Endothelial cell of umbilical vein (primary cell): ENCODE measurements at regions not wholly inside any gene's neighbourhood (a gene's known extent, or its start where the extent isn't known, plus 50 kb on each side); places are given as distances from the start of the nearest gene placed in this dataset.

ENCODE experiments used
- BruUV-seq: library from RNA; stranded (reverse); fragments of 400-500 nt; replicated peaks from 2 replicates; lab custom pipeline; 2021; lab: Mats Ljungman, UMichigan
- CTCF ChIA-PET: fragments of 300-600, 350-600 bp; sonication (Branson Sonifier 250); formaldehyde crosslinking; loops from one replicate; lab custom pipeline; 2021; ENCODE audit warnings: antibody characterized with exemption, inconsistent platforms; lab: Charles Lee
- POLR2A ChIA-PET: fragments of 300-600, 350-600 bp; sonication (Branson Sonifier 250); formaldehyde crosslinking; loops from one replicate; lab custom pipeline; 2021; ENCODE audit warnings: antibody characterized with exemption, inconsistent platforms; lab: Charles Lee
- DNase-seq: peaks from one replicate; pipeline ENCODE4 v3.0.0-alpha.2; 2011; ENCODE audit warnings: low read depth, low spot score
- FAIRE-seq: peaks from 2 replicates; lab custom pipeline; 2011; peaks lifted over from hg19 to GRCh38; lab: Jason Lieb, UNC
- H2AFZ ChIP-seq: 2 replicates; pipeline ENCODE4 v1.6.0; 2012; ENCODE audit warnings: low read depth, low read length, control low read depth, inconsistent platforms
- H3K27ac ChIP-seq: 2 replicates; pipeline ENCODE4 v1.5.1; 2011; ENCODE audit warnings: low read depth, mild to moderate bottlenecking, control low read depth, low read length, moderate library complexity; ENCODE audit not compliant: insufficient read depth
- H3K27me3 ChIP-seq, 2 experiments: 2 replicates each; pipeline versions ENCODE4 v1.6.0 to v1.6.1; 2011; ENCODE audit warnings: low read length in 2 of 2, mixed read lengths in 1 of 2; ENCODE audit not compliant: control insufficient read depth in 2 of 2, insufficient read depth in 2 of 2
- H3K36me3 ChIP-seq, 2 experiments: 2 replicates in 1 of 2; 3 replicates in 1 of 2; pipeline ENCODE4 v1.5.1; 2011; ENCODE audit warnings: low read length in 2 of 2, mild to moderate bottlenecking in 1 of 2, moderate library complexity in 1 of 2; ENCODE audit not compliant: control insufficient read depth in 2 of 2, insufficient read depth in 2 of 2; ENCODE audit errors: extremely low read depth in 1 of 2
- H3K4me1 ChIP-seq: 3 replicates; pipeline ENCODE4 v1.5.1; 2011; ENCODE audit warnings: mild to moderate bottlenecking, low read length; ENCODE audit not compliant: control insufficient read depth, insufficient read depth; ENCODE audit errors: extremely low read depth
- H3K4me2 ChIP-seq: 2 replicates; pipeline ENCODE4 v1.6.1; 2011; ENCODE audit warnings: low read length, control low read depth, mixed read lengths; ENCODE audit not compliant: insufficient read depth
- H3K4me3 ChIP-seq, 3 experiments: fragments of 200-600 bp in 1 of 3; sonication (generic), shearing (Covaris generic) in 1 of 3; replicated peaks in 1 of 3; 2 replicates each; pipeline ENCODE4 v1.5.1; 2011 to 2016; ENCODE audit warnings: control low read depth in 3 of 3, low read length in 3 of 3, mild to moderate bottlenecking in 2 of 3, inconsistent platforms in 1 of 3, low read depth in 1 of 3, moderate library complexity in 1 of 3; ENCODE audit not compliant: insufficient read depth in 1 of 3
- H3K79me2 ChIP-seq: 2 replicates; pipeline ENCODE4 v1.6.0; 2012; ENCODE audit warnings: low read length, inconsistent platforms; ENCODE audit not compliant: control insufficient read depth, insufficient read depth
- H3K9ac ChIP-seq: replicated peaks from 2 replicates; pipeline ENCODE3; 2011; ENCODE audit warnings: low read length, control low read depth; ENCODE audit not compliant: insufficient read depth; ENCODE audit errors: extremely low read depth
- H3K9me1 ChIP-seq: replicated peaks from 3 replicates; pipeline ENCODE4 v1.6.0; 2011; ENCODE audit warnings: mild to moderate bottlenecking, low read length; ENCODE audit not compliant: control insufficient read depth, insufficient read depth; ENCODE audit errors: extremely low read depth
- H3K9me3 ChIP-seq: replicated peaks from 2 replicates; pipeline ENCODE4 v1.5.1; 2012; ENCODE audit warnings: low read length, inconsistent platforms; ENCODE audit not compliant: control insufficient read depth, insufficient read depth
- H4K20me1 ChIP-seq: replicated peaks from 2 replicates; pipeline ENCODE3; 2011; ENCODE audit warnings: mild to moderate bottlenecking, low read length; ENCODE audit not compliant: control insufficient read depth, insufficient read depth; ENCODE audit errors: extremely low read depth
- EZH2 ChIP-seq: IDR thresholded peaks from 2 replicates; pipeline ENCODE4 v1.6.1; 2012; ENCODE audit warnings: borderline replicate concordance, low read depth, mild to moderate bottlenecking, moderate library complexity, low read length, inconsistent platforms; ENCODE audit not compliant: severe bottlenecking
- FOS ChIP-seq: IDR thresholded peaks from 2 replicates; pipeline ENCODE4 v1.6.1; 2011; ENCODE audit warnings: mild to moderate bottlenecking, low read length, moderate library complexity, borderline replicate concordance; ENCODE audit not compliant: insufficient read depth
- GATA2 ChIP-seq: IDR thresholded peaks from 2 replicates; pipeline ENCODE4 v1.7.0; 2011; ENCODE audit warnings: low read depth, mild to moderate bottlenecking, moderate library complexity, mixed read lengths, low read length; ENCODE audit not compliant: insufficient read length, insufficient read depth
- JUN ChIP-seq: IDR thresholded peaks from 2 replicates; pipeline ENCODE4 v1.6.1; 2011; ENCODE audit warnings: borderline replicate concordance, low read depth; ENCODE audit not compliant: insufficient read length, insufficient read depth
- MYC ChIP-seq: IDR thresholded peaks from one replicate; pipeline ENCODE4 v1.6.1; 2011; ENCODE audit warnings: mild to moderate bottlenecking, low read depth, low read length
- POLR2A ChIP-seq: IDR thresholded peaks from 2 replicates; pipeline ENCODE4 v1.6.1; 2012; ENCODE audit warnings: low read depth, mild to moderate bottlenecking, control low read depth, low read length
- POLR2AphosphoS5 ChIP-seq: IDR thresholded peaks from 2 replicates; pipeline ENCODE4 v1.6.1; 2012; ENCODE audit warnings: low read depth, mild to moderate bottlenecking, control low read depth, low read length, moderate library complexity; ENCODE audit not compliant: insufficient read depth
- dilution Hi-C: fragments of 300-500 bp; cut with MboI; formaldehyde crosslinking; loops from one replicate; pipeline ENCODE4 v1.15.0; 2019; ENCODE audit warnings: low sequenced_read_pairs; ENCODE audit not compliant: extremely low pct_ligation_motif_present
- intact Hi-C: fragments of 100-400 bp; cut with micrococcal nuclease; formaldehyde crosslinking; loops from one replicate; pipeline ENCODE4 v1.10.0; 2022
- TF ChIP-seq, protein P1 (sequence below), 2 donors: IDR thresholded peaks; 1 replicate in 1 of 2; 2 replicates in 1 of 2; pipeline ENCODE4 v1.5.1; 2011; ENCODE audit warnings: low read length in 2 of 2, mild to moderate bottlenecking in 2 of 2, moderate library complexity in 2 of 2, control low read depth in 1 of 2, inconsistent platforms in 1 of 2, low read depth in 1 of 2; ENCODE audit not compliant: insufficient read depth in 1 of 2; ENCODE audit errors: extremely low read depth in 1 of 2
- TF ChIP-seq, protein P2 (sequence below): IDR thresholded peaks from 2 replicates; pipeline ENCODE4 v1.6.1; 2011; ENCODE audit not compliant: insufficient read depth, insufficient read length

GRCh38 chr5:115409094-115409493 lies 112.6 kb upstream of the CCDC112 start:
- TF ChIP-seq POLR2AphosphoS5 = no peak
- TF ChIP-seq, protein P1, sequence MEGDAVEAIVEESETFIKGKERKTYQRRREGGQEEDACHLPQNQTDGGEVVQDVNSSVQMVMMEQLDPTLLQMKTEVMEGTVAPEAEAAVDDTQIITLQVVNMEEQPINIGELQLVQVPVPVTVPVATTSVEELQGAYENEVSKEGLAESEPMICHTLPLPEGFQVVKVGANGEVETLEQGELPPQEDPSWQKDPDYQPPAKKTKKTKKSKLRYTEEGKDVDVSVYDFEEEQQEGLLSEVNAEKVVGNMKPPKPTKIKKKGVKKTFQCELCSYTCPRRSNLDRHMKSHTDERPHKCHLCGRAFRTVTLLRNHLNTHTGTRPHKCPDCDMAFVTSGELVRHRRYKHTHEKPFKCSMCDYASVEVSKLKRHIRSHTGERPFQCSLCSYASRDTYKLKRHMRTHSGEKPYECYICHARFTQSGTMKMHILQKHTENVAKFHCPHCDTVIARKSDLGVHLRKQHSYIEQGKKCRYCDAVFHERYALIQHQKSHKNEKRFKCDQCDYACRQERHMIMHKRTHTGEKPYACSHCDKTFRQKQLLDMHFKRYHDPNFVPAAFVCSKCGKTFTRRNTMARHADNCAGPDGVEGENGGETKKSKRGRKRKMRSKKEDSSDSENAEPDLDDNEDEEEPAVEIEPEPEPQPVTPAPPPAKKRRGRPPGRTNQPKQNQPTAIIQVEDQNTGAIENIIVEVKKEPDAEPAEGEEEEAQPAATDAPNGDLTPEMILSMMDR (IDR thresholded peaks at IDR 0.05; ENCODE audit: extremely low read depth in 1 of 2, insufficient read depth in 1 of 2, low read depth in 1 of 2, low read length in 2 of 2) = no peak
- FAIRE-seq (no peak), DNase-seq (no peak)
- H3K9ac ChIP-seq = no peak overlapping the region
- no TSS peak for BruUV-seq
- intact Hi-C loops (no loop called here), dilution Hi-C loops (no loop called here)
- ChIA-PET POLR2A (no interaction called here), CTCF (interaction anchor here (1.4 kb wide), 1 partner anchor 100 kb away, joined by 3 read pairs; no protein-coding TSS in a partner anchor)
- no peak overlapping the region for H3K4me3 ChIP-seq
- no peak overlapping the region for H3K27ac ChIP-seq
- no peak overlapping the region for H2AFZ ChIP-seq
- no peaks in the 10 kb centered on the region for H3K36me3 ChIP-seq
- H3K79me2 ChIP-seq = no peaks in the 10 kb centered on the region
- no peaks in the 10 kb centered on the region for H3K9me3 ChIP-seq
- no peak overlapping the region for H3K4me2 ChIP-seq
- no peaks in the 10 kb centered on the region for H3K27me3 ChIP-seq
- H3K9me1 ChIP-seq = no peaks in the 10 kb centered on the region
- no peaks in the 10 kb centered on the region for H4K20me1 ChIP-seq
- H3K4me1 ChIP-seq = no peaks in the 10 kb centered on the region

DNA sequence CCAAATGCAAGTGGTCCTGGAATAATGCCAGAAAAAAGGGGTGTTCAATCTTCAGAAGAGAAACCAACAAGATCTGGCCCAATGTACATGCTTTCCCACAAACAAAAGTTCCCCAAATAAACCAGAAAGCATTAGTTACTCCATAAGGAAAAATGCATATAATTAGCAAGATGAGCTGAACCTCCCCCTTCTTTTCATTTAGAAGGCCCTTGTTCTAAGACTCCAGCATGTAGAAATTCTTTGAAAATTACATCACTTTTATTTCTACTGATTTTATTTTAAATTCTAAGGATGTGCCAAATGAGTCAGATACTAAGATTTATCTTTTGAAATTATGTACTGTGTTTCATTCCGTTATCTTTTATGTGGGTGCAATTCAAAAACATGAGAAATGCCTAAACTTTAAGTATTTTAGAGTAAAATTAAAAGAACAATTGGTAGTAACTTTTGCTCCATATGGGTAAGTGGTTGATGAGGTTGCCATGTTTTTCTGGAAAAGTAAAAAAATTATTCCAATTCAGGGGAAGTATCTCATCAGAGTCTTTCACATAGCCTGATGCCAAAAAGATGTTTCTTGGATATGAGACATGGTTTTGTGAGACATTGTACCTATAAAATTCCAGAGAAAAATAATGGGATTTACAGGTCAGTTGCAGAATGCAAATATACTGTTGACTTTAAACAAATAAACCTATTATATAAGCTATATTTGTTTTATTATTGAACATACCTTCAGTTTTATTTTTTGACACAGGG lies 106.5 kb upstream of the CCDC112 start:
- H3K9ac ChIP-seq = no peak overlapping the region
- H3K4me1 ChIP-seq = no peaks in the 10 kb centered on the region
- no peak overlapping the region for H3K4me3 ChIP-seq
- intact Hi-C loops (no loop called here), dilution Hi-C loops (no loop called here)
- H2AFZ ChIP-seq = no peak overlapping the region
- no peaks in the 10 kb centered on the region for H3K27me3 ChIP-seq
- DNase-seq (no peak), FAIRE-seq (no peak)
- BruUV-seq = no TSS peak
- no peaks in the 10 kb centered on the region for H3K79me2 ChIP-seq
- no peaks in the 10 kb centered on the region for H3K36me3 ChIP-seq
- no peaks in the 10 kb centered on the region for H3K9me1 ChIP-seq
- ChIA-PET CTCF (interaction anchor here (0.8 kb wide), 1 partner anchor 10 kb away, joined by 3 read pairs; no protein-coding TSS in a partner anchor), POLR2A (no interaction called here)
- no peaks in the 10 kb centered on the region for H3K9me3 ChIP-seq
- no peak overlapping the region for H3K27ac ChIP-seq
- no peak overlapping the region for H3K4me2 ChIP-seq
- TF ChIP-seq POLR2AphosphoS5 = no peak
- no peak for TF ChIP-seq POLR2A
- TF ChIP-seq FOS = no peak
- TF ChIP-seq, protein P1 (IDR thresholded peaks at IDR 0.05; ENCODE audit: extremely low read depth in 1 of 2, insufficient read depth in 1 of 2, low read depth in 1 of 2, low read length in 2 of 2) = no peak
- TF ChIP-seq GATA2 = no peak
- TF ChIP-seq, protein P2, sequence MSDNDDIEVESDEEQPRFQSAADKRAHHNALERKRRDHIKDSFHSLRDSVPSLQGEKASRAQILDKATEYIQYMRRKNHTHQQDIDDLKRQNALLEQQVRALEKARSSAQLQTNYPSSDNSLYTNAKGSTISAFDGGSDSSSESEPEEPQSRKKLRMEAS = no peak
- TF ChIP-seq EZH2 = no peak
- TF ChIP-seq MYC = no peak
- TF ChIP-seq JUN = no peak
- H4K20me1 ChIP-seq = no peaks in the 10 kb centered on the region
